B cell (primary cell): ENCODE measurements at regions not wholly inside any gene's neighbourhood (a gene's known extent, or its start where the extent isn't known, plus 50 kb on each side); places are given as distances from the start of the nearest gene placed in this dataset.

ENCODE experiments used
- ATAC-seq: fragments of 200-7000 bp; cut with Tn5 transposase; one replicate; pipeline ENCODE4 v1.10.0; 2021; ENCODE audit warnings: low read depth, mild to moderate bottlenecking, moderate number of reproducible peaks, moderate library complexity
- CTCF ChIA-PET: fragments of 350-600 bp; sonication (Branson Sonifier 250); formaldehyde crosslinking; loops from one replicate; lab custom pipeline; 2021; ENCODE audit warnings: antibody characterized with exemption, inconsistent platforms; lab: Charles Lee
- POLR2A ChIA-PET: fragments of 350-600 bp; sonication (Branson Sonifier 250); formaldehyde crosslinking; loops from one replicate; lab custom pipeline; 2021; ENCODE audit warnings: antibody characterized with exemption; lab: Charles Lee
- DNase-seq: peaks from one replicate; pipeline ENCODE4 v3.0.0; 2013
- H2AFZ ChIP-seq: 2 replicates; pipeline ENCODE4 v1.6.1; 2012; ENCODE audit warnings: mild to moderate bottlenecking, low read depth, low read length; ENCODE audit not compliant: insufficient read depth, poor library complexity, severe bottlenecking
- H3K27ac ChIP-seq, 2 donors: 1 replicate in 1 of 2; 2 replicates in 1 of 2; pipeline ENCODE4 v1.5.1; 2012 to 2013; ENCODE audit warnings: low read length in 2 of 2, mild to moderate bottlenecking in 2 of 2, moderate library complexity in 1 of 2
- H3K27me3 ChIP-seq, 4 experiments: fragments of 200-600 bp in 1 of 4; sonication (generic) in 1 of 4; replicated peaks in 1 of 4; 1 replicate in 2 of 4; 2 replicates in 2 of 4; pipeline versions ENCODE4 v1.6.1 to v1.7.0; 2013 to 2016; ENCODE audit warnings: low read length in 3 of 4, mild to moderate bottlenecking in 2 of 4, mixed read lengths in 1 of 4, moderate library complexity in 1 of 4; ENCODE audit not compliant: insufficient read depth in 4 of 4, control insufficient read depth in 3 of 4; ENCODE audit errors: control extremely low read depth in 1 of 4
- H3K36me3 ChIP-seq, 2 experiments: replicated peaks in 1 of 2; 1 replicate in 1 of 2; 2 replicates in 1 of 2; pipeline versions ENCODE4 v1.6.1 to v1.7.1; 2013; ENCODE audit warnings: low read length in 1 of 2; ENCODE audit not compliant: insufficient read depth in 2 of 2, control insufficient read depth in 1 of 2; ENCODE audit errors: control extremely low read depth in 1 of 2, extremely low read depth in 1 of 2
- H3K4me1 ChIP-seq, 2 donors: fragments of 200-600 bp in 1 of 2; sonication (generic) in 1 of 2; 1 replicate in 1 of 2; 2 replicates in 1 of 2; pipeline versions ENCODE4 v1.5.1 to v1.6.1; 2013 to 2017; ENCODE audit warnings: low read length in 2 of 2; ENCODE audit not compliant: control insufficient read depth in 2 of 2, insufficient read depth in 2 of 2
- H3K4me2 ChIP-seq: replicated peaks from 2 replicates; pipeline ENCODE3; 2012; ENCODE audit warnings: mild to moderate bottlenecking, low read depth, low read length; ENCODE audit not compliant: poor library complexity, severe bottlenecking
- H3K4me3 ChIP-seq, 5 experiments: fragments of 200-600 bp in 1 of 5; sonication (generic) in 1 of 5; 1 replicate in 3 of 5; 2 replicates in 2 of 5; pipeline versions ENCODE4 v1.5.1 to v1.7.0; 2011 to 2016; ENCODE audit warnings: low read length in 4 of 5, mild to moderate bottlenecking in 4 of 5, low read depth in 2 of 5, control low read depth in 1 of 5, moderate library complexity in 1 of 5; ENCODE audit not compliant: insufficient read depth in 1 of 5; ENCODE audit errors: control extremely low read depth in 1 of 5, extremely low read depth in 1 of 5
- H3K79me2 ChIP-seq: fragments of 200-600 bp; sonication (generic); one replicate; pipeline ENCODE4 v1.6.0; 2016; ENCODE audit warnings: low read length; ENCODE audit not compliant: control insufficient read depth, insufficient read depth
- H3K9ac ChIP-seq: fragments of 200-600 bp; sonication (generic); 2 replicates; pipeline ENCODE4 v1.6.1; 2017; ENCODE audit warnings: mild to moderate bottlenecking, low read length, moderate library complexity
- H3K9me3 ChIP-seq, 3 donors: one replicate each; pipeline versions ENCODE4 v1.6.1 to v1.7.1; 2013; ENCODE audit warnings: low read length in 2 of 3; ENCODE audit not compliant: control insufficient read depth in 2 of 3, insufficient read depth in 1 of 3; ENCODE audit errors: control extremely low read depth in 1 of 3
- H4K20me1 ChIP-seq: 2 replicates; pipeline ENCODE4 v1.6.0; 2012; ENCODE audit warnings: mild to moderate bottlenecking, low read length; ENCODE audit not compliant: insufficient read depth, control insufficient read depth, poor library complexity, severe bottlenecking
- H3K27ac Mint-ChIP-seq: one replicate; pipeline ENCODE4 v1.8.0; 2021; ENCODE audit warnings: mixed read lengths
- H3K27me3 Mint-ChIP-seq: one replicate; pipeline ENCODE4 v1.8.0; 2021; ENCODE audit warnings: mixed read lengths
- H3K4me1 Mint-ChIP-seq: one replicate; pipeline ENCODE4 v1.8.0; 2021; ENCODE audit warnings: mixed read lengths
- H3K4me3 Mint-ChIP-seq: one replicate; pipeline ENCODE4 v1.8.0; 2021; ENCODE audit warnings: mixed read lengths
- H3K9me3 Mint-ChIP-seq: one replicate; pipeline ENCODE4 v1.8.0; 2022; ENCODE audit warnings: mixed read lengths; ENCODE audit not compliant: insufficient read depth
- EZH2 ChIP-seq: IDR thresholded peaks from 2 replicates; pipeline ENCODE4 v1.6.1; 2012; ENCODE audit warnings: borderline replicate concordance, low read depth, mild to moderate bottlenecking, moderate library complexity, low read length; ENCODE audit not compliant: insufficient read depth, poor library complexity, severe bottlenecking
- WGBS: methylation state at CpG from one replicate; pipeline ENCODE4 v1.1.5; 2013; ENCODE audit warnings: missing lambda C conversion rate; ENCODE audit not compliant: insufficient coverage; 5-methylcytosine and 5-hydroxymethylcytosine counted together
- intact Hi-C: fragments of 100-400 bp; cut with micrococcal nuclease; formaldehyde crosslinking; loops from one replicate; pipeline ENCODE4 v1.10.0; 2022
- TF ChIP-seq, protein P1 (sequence below): fragments of 200-600 bp; IDR thresholded peaks from one replicate; pipeline ENCODE4 v1.8.0; 2022; ENCODE audit warnings: antibody characterized with exemption, mild to moderate bottlenecking

DNA sequence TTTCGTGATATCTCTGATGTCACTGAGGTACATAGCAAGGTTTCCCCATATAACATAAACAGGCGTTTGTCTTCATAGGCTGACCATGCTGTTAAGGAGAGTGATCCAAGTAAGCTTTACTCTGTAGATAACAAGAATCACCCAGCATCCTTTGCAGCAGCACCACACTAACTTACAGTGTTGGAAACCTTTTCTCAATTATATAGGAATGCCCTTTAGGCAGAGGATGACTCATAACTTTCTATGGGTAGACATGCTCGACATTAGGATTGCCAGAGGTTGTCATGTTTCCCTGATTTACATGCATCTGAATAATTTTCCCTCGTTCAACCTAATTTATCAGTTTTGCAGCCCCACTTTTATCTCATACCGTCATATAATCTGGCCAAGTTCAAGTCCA lies 870.0 kb upstream of the CDH9 start:
- Histone ChIP-seq H4K20me1 (no peaks in the 10 kb centered on the region), H3K79me2 (no peaks in the 10 kb centered on the region), H3K27me3 (no peaks in the 10 kb centered on the region), H3K4me2 (no peak overlapping the region), H2AFZ (no peak overlapping the region), H3K27ac (no peak overlapping the region), H3K9me3 (no peaks in the 10 kb centered on the region), H3K4me3 (no peak overlapping the region), H3K9ac (no peak overlapping the region), H3K4me1 (no peaks in the 10 kb centered on the region), H3K36me3 (no peaks in the 10 kb centered on the region)
- TF ChIP-seq, protein P1, sequence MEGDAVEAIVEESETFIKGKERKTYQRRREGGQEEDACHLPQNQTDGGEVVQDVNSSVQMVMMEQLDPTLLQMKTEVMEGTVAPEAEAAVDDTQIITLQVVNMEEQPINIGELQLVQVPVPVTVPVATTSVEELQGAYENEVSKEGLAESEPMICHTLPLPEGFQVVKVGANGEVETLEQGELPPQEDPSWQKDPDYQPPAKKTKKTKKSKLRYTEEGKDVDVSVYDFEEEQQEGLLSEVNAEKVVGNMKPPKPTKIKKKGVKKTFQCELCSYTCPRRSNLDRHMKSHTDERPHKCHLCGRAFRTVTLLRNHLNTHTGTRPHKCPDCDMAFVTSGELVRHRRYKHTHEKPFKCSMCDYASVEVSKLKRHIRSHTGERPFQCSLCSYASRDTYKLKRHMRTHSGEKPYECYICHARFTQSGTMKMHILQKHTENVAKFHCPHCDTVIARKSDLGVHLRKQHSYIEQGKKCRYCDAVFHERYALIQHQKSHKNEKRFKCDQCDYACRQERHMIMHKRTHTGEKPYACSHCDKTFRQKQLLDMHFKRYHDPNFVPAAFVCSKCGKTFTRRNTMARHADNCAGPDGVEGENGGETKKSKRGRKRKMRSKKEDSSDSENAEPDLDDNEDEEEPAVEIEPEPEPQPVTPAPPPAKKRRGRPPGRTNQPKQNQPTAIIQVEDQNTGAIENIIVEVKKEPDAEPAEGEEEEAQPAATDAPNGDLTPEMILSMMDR: no peak
- no peak for TF ChIP-seq EZH2
- ChIA-PET POLR2A (no interaction called here), CTCF (no interaction called here)
- H3K27ac Mint-ChIP-seq: no peak overlapping the region
- intact Hi-C loops: no loop called here
- 67% methylated on average over 1 of the region's 5 CpGs for WGBS
- H3K4me1 Mint-ChIP-seq: no peaks in the 10 kb centered on the region
- ATAC-seq: no peak
- DNase-seq: no peak
- peaks cover 3% of the 10 kb centered on the region for H3K9me3 Mint-ChIP-seq
- H3K27me3 Mint-ChIP-seq: no peaks in the 10 kb centered on the region
- H3K4me3 Mint-ChIP-seq: no peak overlapping the region

DNA sequence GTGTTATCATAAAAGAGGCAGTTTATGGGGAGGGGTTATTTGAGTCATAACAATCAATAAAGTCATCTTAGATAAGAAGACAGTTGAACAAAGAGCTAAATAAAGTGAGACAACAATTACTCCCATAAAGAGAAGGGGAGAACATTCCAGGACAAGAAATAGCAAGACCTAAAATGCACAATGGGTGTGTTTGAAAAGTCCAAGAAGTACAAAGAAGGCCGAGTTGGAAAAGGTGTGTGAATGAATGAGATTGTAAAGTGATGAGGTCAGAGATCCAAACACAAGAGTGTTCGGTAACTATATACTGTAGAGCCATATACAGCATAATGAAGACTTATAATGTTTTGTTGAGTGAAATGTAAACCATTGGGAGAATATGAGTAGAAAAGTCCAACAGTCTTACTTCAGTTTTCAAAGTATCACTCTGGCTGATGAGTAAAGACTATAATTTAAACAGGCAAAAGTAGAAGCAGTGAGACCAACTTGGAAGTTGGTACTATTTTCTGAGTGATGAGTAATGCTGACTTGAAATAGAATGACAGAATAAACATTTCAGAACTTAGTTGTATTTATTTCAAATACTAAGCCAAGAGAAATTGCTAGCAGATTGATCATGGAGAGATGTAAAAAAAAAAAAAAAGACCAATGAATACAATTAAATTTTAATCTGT lies 868.7 kb upstream of the CDH9 start:
- Mint-ChIP-seq H3K4me3 (no peak overlapping the region), H3K9me3 (peaks cover 3% of the 10 kb centered on the region), H3K27me3 (no peaks in the 10 kb centered on the region), H3K27ac (no peak overlapping the region), H3K4me1 (no peaks in the 10 kb centered on the region)
- H3K36me3 ChIP-seq: no peaks in the 10 kb centered on the region
- WGBS: no CpG with 5 or more reads among the region's 2 CpGs
- H4K20me1 ChIP-seq: no peaks in the 10 kb centered on the region
- no peak overlapping the region for H3K4me2 ChIP-seq
- no peaks in the 10 kb centered on the region for H3K27me3 ChIP-seq
- intact Hi-C loops: no loop called here
- ChIA-PET POLR2A (no interaction called here), CTCF (no interaction called here)
- H3K4me1 ChIP-seq: no peaks in the 10 kb centered on the region
- no peak overlapping the region for H3K9ac ChIP-seq
- H3K4me3 ChIP-seq: no peak overlapping the region
- H2AFZ ChIP-seq: no peak overlapping the region
- ATAC-seq (no peak), DNase-seq (no peak)
- H3K27ac ChIP-seq: no peak overlapping the region
- H3K9me3 ChIP-seq: no peaks in the 10 kb centered on the region
- TF ChIP-seq, protein P1: no peak
- TF ChIP-seq EZH2: no peak
- H3K79me2 ChIP-seq: no peaks in the 10 kb centered on the region
